A673 (cell line): ENCODE measurements at regions not wholly inside any gene's neighbourhood (a gene's known extent, or its start where the extent isn't known, plus 50 kb on each side); places are given as distances from the start of the nearest gene placed in this dataset.

Experiments
- BruUV-seq: library from RNA; stranded (reverse); fragments of 400-500 nt; replicated peaks from 2 replicates; lab custom pipeline; 2021; lab: Mats Ljungman, UMichigan
- CTCF ChIA-PET: fragments of 300-600 bp; sonication (Branson Sonifier 250); formaldehyde crosslinking; loops from one replicate; lab custom pipeline; 2022; ENCODE audit warnings: antibody characterized with exemption; lab: Charles Lee
- POLR2A ChIA-PET: fragments of 300-600 bp; sonication (Branson Sonifier 250); formaldehyde crosslinking; loops from one replicate; lab custom pipeline; 2022; ENCODE audit warnings: antibody characterized with exemption; ENCODE audit not compliant: low non-redundant PET; lab: Charles Lee
- DNase-seq: peaks from one replicate; pipeline ENCODE4 v3.0.0-alpha.2; 2015; ENCODE audit warnings: low spot score
- H3K27ac ChIP-seq: fragments of 200-600 bp; sonication (generic); 2 replicates; pipeline ENCODE4 v1.5.1; 2016; ENCODE audit warnings: mixed run types, low read depth, mild to moderate bottlenecking, mixed read lengths, antibody characterized with exemption, low read length; ENCODE audit not compliant: poor library complexity, severe bottlenecking
- H3K27me3 ChIP-seq: fragments of 200-600 bp; sonication (generic); replicated peaks from 2 replicates; pipeline ENCODE4 v1.6.1; 2017; ENCODE audit warnings: mixed run types, low read depth, mild to moderate bottlenecking, mixed read lengths, antibody characterized with exemption, low read length; ENCODE audit not compliant: insufficient read depth, poor library complexity
- H3K36me3 ChIP-seq: fragments of 200-600 bp; sonication (generic); 2 replicates; pipeline ENCODE4 v1.6.1; 2016; ENCODE audit warnings: mixed run types, mild to moderate bottlenecking, mixed read lengths, antibody characterized with exemption, low read length; ENCODE audit not compliant: insufficient read depth, poor library complexity, severe bottlenecking
- H3K4me1 ChIP-seq: fragments of 200-600 bp; sonication (generic); 2 replicates; pipeline ENCODE4 v1.6.1; 2017; ENCODE audit warnings: mixed run types, mild to moderate bottlenecking, mixed read lengths, antibody characterized with exemption, low read length; ENCODE audit not compliant: insufficient read depth, poor library complexity, severe bottlenecking
- H3K4me3 ChIP-seq: fragments of 200-600 bp; sonication (generic); 2 replicates; pipeline ENCODE4 v1.5.1; 2016; ENCODE audit warnings: low read depth, mixed run types, mild to moderate bottlenecking, mixed read lengths, low read length; ENCODE audit not compliant: poor library complexity, severe bottlenecking
- H3K9me3 ChIP-seq: fragments of 200-600 bp; sonication (generic); 2 replicates; pipeline ENCODE4 v1.6.1; 2016; ENCODE audit warnings: mixed run types, low read depth, mild to moderate bottlenecking, mixed read lengths, antibody characterized with exemption, low read length; ENCODE audit not compliant: poor library complexity, severe bottlenecking
- EZH2 ChIP-seq: fragments of 200-600 bp; sonication (generic); IDR thresholded peaks from 2 replicates; pipeline ENCODE4 v1.6.1; 2017; ENCODE audit warnings: borderline replicate concordance, low read depth, mild to moderate bottlenecking, mixed read lengths, antibody characterized with exemption, low read length; ENCODE audit not compliant: poor library complexity, severe bottlenecking
- intact Hi-C: fragments of 100-400 bp; cut with micrococcal nuclease; formaldehyde crosslinking; loops from one replicate; pipeline ENCODE4 v1.10.0; 2022; ENCODE audit not compliant: unreplicated experiment
- TF ChIP-seq, protein P1 (sequence below): fragments of 300-800, 200-600 bp; sonication (generic); conservative IDR thresholded peaks from 2 replicates; pipeline ENCODE4 v1.5.1; 2017; ENCODE audit warnings: low read depth, mild to moderate bottlenecking, antibody characterized with exemption, low read length, moderate library complexity, mixed read lengths

DNA sequence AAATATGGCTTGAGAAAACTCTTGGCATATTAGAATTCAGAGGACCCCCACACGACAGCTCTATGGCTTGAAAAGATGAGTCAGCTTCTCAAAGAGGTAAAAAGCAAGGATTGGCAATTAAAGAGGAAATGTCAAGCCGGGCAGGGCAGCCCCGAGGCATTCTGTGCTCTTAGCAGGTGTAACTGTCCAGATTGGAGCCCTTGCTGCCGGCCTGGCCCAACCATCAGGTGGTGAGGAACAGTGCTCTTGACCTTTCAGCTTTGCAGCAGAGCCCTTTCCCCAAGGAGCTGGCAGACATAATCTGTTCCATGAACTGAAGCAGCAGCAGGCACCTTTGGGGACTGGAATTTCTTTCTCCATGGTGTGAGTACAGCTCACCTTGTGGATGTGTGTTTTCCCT lies 287.8 kb downstream of the UTP18 start:
- H3K4me1 ChIP-seq, result peaks cover 4% of the 10 kb centered on the region
- POLR2A ChIA-PET, result no interaction called here
- intact Hi-C loops, result no loop called here
- no peaks in the 10 kb centered on the region for H3K27me3 ChIP-seq
- TF ChIP-seq EZH2, result no peak
- TF ChIP-seq, protein P1, sequence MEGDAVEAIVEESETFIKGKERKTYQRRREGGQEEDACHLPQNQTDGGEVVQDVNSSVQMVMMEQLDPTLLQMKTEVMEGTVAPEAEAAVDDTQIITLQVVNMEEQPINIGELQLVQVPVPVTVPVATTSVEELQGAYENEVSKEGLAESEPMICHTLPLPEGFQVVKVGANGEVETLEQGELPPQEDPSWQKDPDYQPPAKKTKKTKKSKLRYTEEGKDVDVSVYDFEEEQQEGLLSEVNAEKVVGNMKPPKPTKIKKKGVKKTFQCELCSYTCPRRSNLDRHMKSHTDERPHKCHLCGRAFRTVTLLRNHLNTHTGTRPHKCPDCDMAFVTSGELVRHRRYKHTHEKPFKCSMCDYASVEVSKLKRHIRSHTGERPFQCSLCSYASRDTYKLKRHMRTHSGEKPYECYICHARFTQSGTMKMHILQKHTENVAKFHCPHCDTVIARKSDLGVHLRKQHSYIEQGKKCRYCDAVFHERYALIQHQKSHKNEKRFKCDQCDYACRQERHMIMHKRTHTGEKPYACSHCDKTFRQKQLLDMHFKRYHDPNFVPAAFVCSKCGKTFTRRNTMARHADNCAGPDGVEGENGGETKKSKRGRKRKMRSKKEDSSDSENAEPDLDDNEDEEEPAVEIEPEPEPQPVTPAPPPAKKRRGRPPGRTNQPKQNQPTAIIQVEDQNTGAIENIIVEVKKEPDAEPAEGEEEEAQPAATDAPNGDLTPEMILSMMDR, result no peak
- H3K36me3 ChIP-seq, result no peaks in the 10 kb centered on the region
- H3K9me3 ChIP-seq, result no peaks in the 10 kb centered on the region
- DNase-seq, result no peak
- CTCF ChIA-PET, result interaction anchor here (0.6 kb wide), 1 partner anchor 1247 kb away, joined by 3 read pairs; no protein-coding TSS in a partner anchor
- H3K4me3 ChIP-seq, result no peak overlapping the region
- BruUV-seq, result no TSS peak
- no peak overlapping the region for H3K27ac ChIP-seq

- CTCF ChIA-PET, result no interaction called here
- Histone ChIP-seq H3K27ac (no peak overlapping the region), H3K27me3 (peaks cover 40% of the 10 kb centered on the region), H3K4me1 (no peaks in the 10 kb centered on the region), H3K36me3 (no peaks in the 10 kb centered on the region), H3K9me3 (no peaks in the 10 kb centered on the region), H3K4me3 (no peak overlapping the region)
- no peak for DNase-seq
- intact Hi-C loops, result no loop called here
- POLR2A ChIA-PET, result interaction anchor here (0.7 kb wide), 1 partner anchor 43 kb away, joined by 3 read pairs; no protein-coding TSS in a partner anchor
- no TSS peak for BruUV-seq
- TF ChIP-seq EZH2, result no peak
- TF ChIP-seq, protein P1, result no peak
Observed at GRCh38 chr17:51555153-51555552, 294.8 kb downstream of the UTP18 start.

DNA sequence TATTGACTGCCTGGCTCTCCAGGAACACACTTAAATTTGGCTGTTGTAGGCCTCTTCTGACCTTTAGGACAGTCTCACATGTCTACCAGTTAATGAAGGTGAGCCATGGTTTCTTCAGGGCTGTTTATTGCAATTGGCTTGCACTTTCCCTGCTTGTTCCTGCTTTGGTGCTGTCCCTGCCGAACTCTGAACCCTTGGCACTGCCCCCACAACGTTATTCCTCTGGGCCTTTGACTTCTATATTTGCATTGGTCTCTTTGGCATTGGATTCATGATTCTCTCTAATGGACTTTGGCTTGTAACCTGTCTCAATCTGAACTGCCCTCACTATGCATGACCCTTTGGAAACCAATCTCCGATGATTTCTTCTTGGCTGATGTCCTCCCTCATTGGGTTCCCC lies 299.4 kb downstream of the UTP18 start:
- DNase-seq, result no peak
- H3K36me3 ChIP-seq, result no peaks in the 10 kb centered on the region
- no peak overlapping the region for H3K27ac ChIP-seq
- no peaks in the 10 kb centered on the region for H3K9me3 ChIP-seq
- TF ChIP-seq, protein P1, result no peak
- no peak for TF ChIP-seq EZH2
- ChIA-PET CTCF (no interaction called here), POLR2A (no interaction called here)
- no peaks in the 10 kb centered on the region for H3K4me1 ChIP-seq
- no TSS peak for BruUV-seq
- no peak overlapping the region for H3K4me3 ChIP-seq
- intact Hi-C loops, result no loop called here
- peaks cover 54% of the 10 kb centered on the region for H3K27me3 ChIP-seq
